ENCODE measurements at regions not wholly inside any gene's neighbourhood (a gene's known extent, or its start where the extent isn't known, plus 50 kb on each side); places are given as distances from the start of the nearest gene placed in this dataset.

GRCh38 chr2:64803776-64804175 lies 150.1 kb upstream of the SERTAD2 start (continued):
- TF ChIP-seq EZH2 (IDR thresholded peaks at IDR 0.05; ENCODE audit: low read depth, low read length, severe bottlenecking), result no peak
- no peak for TF ChIP-seq GABPA (IDR thresholded peaks at IDR 0.05; ENCODE audit: borderline replicate concordance, insufficient read depth, low read length)
- no peak for TF ChIP-seq EGR1 (IDR thresholded peaks at IDR 0.05; ENCODE audit: borderline replicate concordance, low read depth, low read length)
- TF ChIP-seq POU5F1 (IDR thresholded peaks at IDR 0.05; ENCODE audit: low read depth, low read length), result no peak
- no peak for TF ChIP-seq TBP (IDR thresholded peaks at IDR 0.05; ENCODE audit: low read depth, low read length)
- no peak for TF ChIP-seq SIX5 (IDR thresholded peaks at IDR 0.05; ENCODE audit: low read depth, low read length)

Data from H1 (cell line).